ENCODE measurements at regions not wholly inside any gene's neighbourhood (a gene's known extent, or its start where the extent isn't known, plus 50 kb on each side); places are given as distances from the start of the nearest gene placed in this dataset.
"Not testable (repeated sequence)": the region's sequence is repeated elsewhere in the genome, so short reads cannot be mapped to it uniquely, and the experiment has no call there.

- DNase-seq; intact Hi-C loops (cut with DNase I); ATAC-seq: not testable (repeated sequence)
Measured at GRCh38 chr2:91775193-91775592, 3083.7 kb downstream of the RPIA start.

- DNase-seq; ATAC-seq; intact Hi-C loops (cut with DNase I): not testable (repeated sequence)
Measured at GRCh38 chr2:91780324-91780723, 3088.9 kb downstream of the RPIA start.

- peak; percentile 11 for DNase-seq
- intact Hi-C loops (cut with DNase I); ATAC-seq: not testable (repeated sequence)
Measured at GRCh38 chr2:91809391-91809790, 3061.8 kb upstream of the TEKT4 start.

- DNase-seq (no peak), ATAC-seq (no peak)
- intact Hi-C loops (cut with DNase I): no loop called here
Measured at GRCh38 chr2:91839904-91840868, 3031.0 kb upstream of the TEKT4 start.

- not testable (repeated sequence) for ATAC-seq
Measured at GRCh38 chr2:91842264-91842663, 3029.0 kb upstream of the TEKT4 start.

GRCh38 chr2:91842913-91843312 lies 3028.3 kb upstream of the TEKT4 start:
- intact Hi-C loops (cut with DNase I); ATAC-seq; DNase-seq: not testable (repeated sequence)

More at GRCh38 chr2:91842264-91842663, 3029.0 kb upstream of the TEKT4 start:
- DNase-seq; intact Hi-C loops (cut with DNase I): not testable (repeated sequence)

GRCh38 chr2:91843723-91844450 lies 3027.3 kb upstream of the TEKT4 start:
- ATAC-seq; intact Hi-C loops (cut with DNase I); DNase-seq: not testable (repeated sequence)

GRCh38 chr2:91844451-91844825 lies 3026.8 kb upstream of the TEKT4 start:
- intact Hi-C loops (cut with DNase I); DNase-seq; ATAC-seq: not testable (repeated sequence)

GRCh38 chr2:91846388-91846787 lies 3024.8 kb upstream of the TEKT4 start:
- intact Hi-C loops (cut with DNase I); ATAC-seq; DNase-seq: not testable (repeated sequence)

- DNase-seq; ATAC-seq; intact Hi-C loops (cut with DNase I): not testable (repeated sequence)
Measured at GRCh38 chr2:91851689-91852420, 3019.4 kb upstream of the TEKT4 start.

- intact Hi-C loops (cut with DNase I); ATAC-seq; DNase-seq: not testable (repeated sequence)
Measured at GRCh38 chr2:91856971-91857370, 3014.3 kb upstream of the TEKT4 start.

GRCh38 chr2:91857711-91858110 lies 3013.5 kb upstream of the TEKT4 start:
- DNase-seq; intact Hi-C loops (cut with DNase I); ATAC-seq: not testable (repeated sequence)

GRCh38 chr2:91871716-91872115 lies 2999.5 kb upstream of the TEKT4 start:
- intact Hi-C loops (cut with DNase I); ATAC-seq; DNase-seq: not testable (repeated sequence)

- DNase-seq; intact Hi-C loops (cut with DNase I); ATAC-seq: not testable (repeated sequence)
Measured at GRCh38 chr2:91873416-91873815, 2997.8 kb upstream of the TEKT4 start.

- DNase-seq; ATAC-seq; intact Hi-C loops (cut with DNase I): not testable (repeated sequence)
Measured at GRCh38 chr2:91877658-91878210, 2993.5 kb upstream of the TEKT4 start.

GRCh38 chr2:91895091-91895490 lies 2976.1 kb upstream of the TEKT4 start:
- intact Hi-C loops (cut with DNase I); DNase-seq; ATAC-seq: not testable (repeated sequence)

GRCh38 chr2:91917602-91918001 lies 2953.6 kb upstream of the TEKT4 start:
- ATAC-seq; intact Hi-C loops (cut with DNase I); DNase-seq: not testable (repeated sequence)
